Stimulated activated CD4-positive, alpha-beta T cell treated with anti-CD3 and anti-CD28 coated beads, Interleukin-12 subunit alpha, Interleukin-12 subunit beta, amount 100 ng/mL, for 48 hours (primary cell): ENCODE measurements at regions not wholly inside any gene's neighbourhood (a gene's known extent, or its start where the extent isn't known, plus 50 kb on each side); places are given as distances from the start of the nearest gene placed in this dataset.

Experiments
- DNase-seq, 3 donors: peaks; one replicate each; pipeline ENCODE4 v3.0.0-alpha.2; 2020; ENCODE audit warnings: low read depth in 2 of 3, low spot score in 1 of 3

DNA sequence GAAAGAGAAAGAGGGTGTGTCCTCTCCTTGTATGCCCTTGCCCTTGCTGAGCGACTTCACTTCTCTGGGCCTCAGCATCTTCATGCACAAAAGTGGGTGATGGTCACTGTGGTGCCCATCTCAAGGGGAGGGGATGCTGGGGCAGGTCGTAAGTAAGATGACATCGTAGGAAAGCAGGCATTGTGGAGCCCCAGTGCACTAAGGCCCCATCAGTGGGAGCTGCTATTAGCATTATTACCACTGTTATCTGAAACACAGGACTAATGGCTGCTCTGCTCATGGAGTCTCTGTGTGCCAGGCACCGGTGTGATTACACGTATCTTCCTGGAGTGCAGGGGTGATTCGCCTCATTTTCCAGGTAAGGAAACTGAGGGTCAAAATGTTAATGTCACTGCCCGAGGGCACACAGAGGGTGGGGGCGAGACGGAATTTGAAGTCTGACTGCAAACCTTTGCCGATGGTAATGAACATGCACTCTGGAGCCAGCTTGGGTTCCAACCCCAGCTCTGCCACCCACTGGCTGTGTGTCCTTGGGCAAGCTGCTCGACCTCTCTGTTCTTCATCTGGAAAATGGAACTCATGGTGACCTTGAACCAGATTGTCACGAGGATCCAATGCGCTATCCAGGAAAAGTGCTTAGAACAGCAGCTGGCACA, 63.2 kb upstream of the GSE1 start:
- no peak for DNase-seq

DNA sequence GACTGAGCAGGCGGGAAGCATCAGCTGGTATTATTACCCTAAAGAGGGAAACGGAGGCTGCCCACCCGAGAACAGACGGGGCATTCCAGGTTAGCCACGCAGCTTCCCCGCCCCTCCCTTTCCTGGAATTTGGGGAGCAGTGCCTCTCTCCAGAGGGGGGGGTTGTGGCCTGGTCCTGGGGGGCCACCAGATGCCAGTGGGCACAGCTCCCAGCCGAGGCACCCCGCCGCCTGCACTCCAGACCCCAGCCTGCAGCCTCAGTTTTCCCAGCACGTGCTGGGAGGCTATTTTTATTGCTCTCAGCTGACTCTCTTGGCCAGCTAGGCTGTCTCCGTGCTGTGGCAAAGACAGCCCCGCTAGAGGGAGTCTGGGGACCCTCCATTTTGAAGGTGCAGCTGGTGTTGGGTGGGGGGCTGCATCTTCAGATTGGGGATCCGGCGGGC, 62.7 kb upstream of the GSE1 start:
- DNase-seq, result no peak

DNA sequence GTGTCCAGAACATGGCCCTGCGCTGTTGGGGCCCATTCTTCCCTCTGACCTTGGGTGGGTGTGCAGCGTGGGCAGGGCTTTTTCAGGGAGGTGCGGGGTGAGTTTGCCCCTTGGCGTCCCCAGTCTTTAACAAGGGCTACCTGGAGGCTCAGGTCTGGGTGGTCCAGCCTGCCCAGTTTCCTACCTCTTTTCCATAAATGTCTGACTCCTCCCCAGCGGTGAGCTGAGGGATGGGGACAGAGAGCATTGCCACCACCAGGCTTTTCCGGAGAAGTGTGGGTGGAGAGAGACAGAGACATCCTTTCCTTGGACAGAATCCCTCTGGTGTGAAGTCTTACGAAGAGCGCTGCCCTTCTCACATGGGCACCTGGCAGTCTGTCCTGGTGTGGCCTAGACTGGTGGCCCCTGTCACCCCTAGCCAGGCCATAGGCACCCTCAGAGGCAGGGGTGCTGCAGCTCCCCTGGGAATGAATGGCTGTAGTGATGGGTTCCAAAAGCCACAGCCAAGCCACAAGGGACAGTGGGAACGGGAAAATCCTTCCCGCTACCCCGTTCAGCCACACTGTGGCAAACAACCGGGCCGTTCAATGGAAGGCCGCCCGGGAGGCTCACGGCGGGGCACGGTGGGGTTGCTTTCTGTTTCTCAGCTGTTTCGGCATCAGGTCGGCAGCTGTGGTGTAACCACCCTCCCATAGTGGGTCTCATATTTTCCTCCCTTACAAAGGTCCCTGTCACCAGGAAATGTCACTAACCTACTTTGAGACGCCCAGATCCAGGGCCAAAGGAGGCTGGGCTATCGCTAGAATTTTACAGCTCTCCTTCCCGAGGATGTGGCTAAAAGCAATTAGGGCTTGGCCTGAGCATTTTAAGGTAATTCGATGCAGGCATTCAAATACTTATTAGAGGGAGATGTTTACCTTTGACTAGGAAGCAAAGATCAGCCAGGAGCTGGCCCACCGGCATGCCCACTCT, 61.9 kb upstream of the GSE1 start:
- no peak for DNase-seq

DNA sequence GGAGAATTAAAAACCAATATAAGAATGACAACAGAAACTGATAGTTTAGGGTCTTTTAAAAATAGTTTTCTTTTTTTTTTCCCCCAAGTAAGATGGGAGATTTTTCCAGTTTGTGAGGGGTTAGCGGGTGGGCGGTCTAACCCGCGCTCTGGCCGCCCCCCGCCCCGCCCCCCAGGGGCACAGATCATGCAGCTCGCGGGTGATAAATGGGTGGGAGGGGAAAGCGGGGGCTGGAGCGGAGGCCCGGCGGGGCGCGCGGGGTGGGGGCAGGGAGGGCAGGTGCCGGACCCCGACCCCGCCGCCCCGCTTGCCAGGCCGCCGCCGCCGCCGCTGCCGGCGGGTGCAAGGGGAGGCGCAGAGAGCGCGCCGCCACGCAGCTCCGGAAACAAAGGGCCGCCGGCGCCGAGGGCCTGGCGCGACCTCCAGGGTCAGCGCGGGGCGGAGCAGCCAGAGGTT, 60.1 kb upstream of the GSE1 start:
- peak in 1 of 3 donors; percentile 15 for DNase-seq

DNA sequence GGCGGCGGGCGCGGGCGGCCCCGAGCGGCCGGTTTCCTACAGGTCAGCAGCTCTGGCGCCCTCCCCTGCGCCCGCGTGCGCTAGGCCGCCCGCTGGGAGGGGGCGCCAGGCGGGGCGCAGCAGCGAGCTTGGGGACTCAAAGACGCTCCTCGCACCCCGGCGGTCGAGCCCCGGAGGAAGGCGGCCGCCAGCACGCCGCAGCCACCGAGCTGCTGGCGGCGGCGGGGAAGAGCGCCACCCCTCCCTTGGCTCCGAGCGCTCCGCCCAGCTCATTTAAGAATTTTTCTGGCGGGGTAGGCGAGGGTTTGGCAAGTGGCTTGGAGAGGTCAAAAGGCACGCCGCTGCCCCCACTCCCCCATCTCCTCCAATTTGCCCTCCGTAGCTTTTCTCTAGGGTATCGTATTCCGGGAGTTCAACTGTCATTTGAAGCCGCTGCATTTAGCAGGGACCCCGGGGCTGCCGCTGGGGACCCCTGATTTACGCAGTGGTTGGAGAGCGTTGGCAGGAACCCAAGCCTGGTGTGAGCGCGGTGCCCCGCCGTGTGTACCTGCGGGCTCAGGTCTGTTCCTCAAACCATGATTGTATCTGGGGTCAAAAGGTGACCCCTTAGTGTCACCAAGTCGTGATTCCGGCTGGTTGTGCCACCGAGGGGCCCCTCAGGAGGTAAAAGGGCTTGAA, 59.5 kb upstream of the GSE1 start:
- DNase-seq, result peak in 2 of 3 donors; percentile 26 to 41

DNA sequence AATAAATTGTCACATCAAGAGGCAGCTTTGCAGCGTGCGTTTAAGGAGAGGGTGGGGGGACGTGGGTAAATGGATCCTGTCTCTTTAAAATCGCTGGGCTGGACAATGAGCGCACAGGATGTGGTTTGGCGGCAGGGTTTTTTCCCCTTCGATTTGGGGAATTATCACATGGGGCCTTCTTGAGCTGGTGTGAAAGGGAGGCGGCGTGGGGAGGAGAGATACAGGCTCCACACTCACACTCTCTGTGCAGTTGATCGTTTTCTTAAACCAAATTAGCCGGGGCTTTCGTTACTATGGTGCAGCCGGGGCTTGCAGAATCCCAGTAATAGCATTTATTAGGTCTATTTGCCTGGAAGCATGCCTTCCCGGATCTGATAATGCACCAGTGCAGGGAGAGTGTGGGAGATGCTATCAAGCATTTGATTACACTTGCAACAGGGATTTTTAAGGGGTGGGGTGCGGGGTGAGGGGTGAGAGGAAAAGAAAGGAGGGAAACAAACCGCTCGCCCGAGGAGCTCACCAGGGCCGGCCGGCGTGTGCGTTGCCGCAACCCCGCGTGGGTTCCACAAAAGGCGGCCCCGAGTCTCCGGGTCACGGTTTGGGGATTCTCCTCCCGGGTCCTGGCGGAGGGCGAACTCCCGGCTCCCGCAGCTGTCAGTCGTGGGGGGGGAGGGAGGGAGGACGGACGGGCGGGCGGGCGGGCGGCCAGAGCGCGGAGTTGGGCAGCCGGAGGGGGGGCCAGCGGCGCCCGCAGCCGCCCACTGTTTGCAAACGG, 58.8 kb upstream of the GSE1 start:
- peak; percentile 62 to 71 (median 62) for DNase-seq

DNA sequence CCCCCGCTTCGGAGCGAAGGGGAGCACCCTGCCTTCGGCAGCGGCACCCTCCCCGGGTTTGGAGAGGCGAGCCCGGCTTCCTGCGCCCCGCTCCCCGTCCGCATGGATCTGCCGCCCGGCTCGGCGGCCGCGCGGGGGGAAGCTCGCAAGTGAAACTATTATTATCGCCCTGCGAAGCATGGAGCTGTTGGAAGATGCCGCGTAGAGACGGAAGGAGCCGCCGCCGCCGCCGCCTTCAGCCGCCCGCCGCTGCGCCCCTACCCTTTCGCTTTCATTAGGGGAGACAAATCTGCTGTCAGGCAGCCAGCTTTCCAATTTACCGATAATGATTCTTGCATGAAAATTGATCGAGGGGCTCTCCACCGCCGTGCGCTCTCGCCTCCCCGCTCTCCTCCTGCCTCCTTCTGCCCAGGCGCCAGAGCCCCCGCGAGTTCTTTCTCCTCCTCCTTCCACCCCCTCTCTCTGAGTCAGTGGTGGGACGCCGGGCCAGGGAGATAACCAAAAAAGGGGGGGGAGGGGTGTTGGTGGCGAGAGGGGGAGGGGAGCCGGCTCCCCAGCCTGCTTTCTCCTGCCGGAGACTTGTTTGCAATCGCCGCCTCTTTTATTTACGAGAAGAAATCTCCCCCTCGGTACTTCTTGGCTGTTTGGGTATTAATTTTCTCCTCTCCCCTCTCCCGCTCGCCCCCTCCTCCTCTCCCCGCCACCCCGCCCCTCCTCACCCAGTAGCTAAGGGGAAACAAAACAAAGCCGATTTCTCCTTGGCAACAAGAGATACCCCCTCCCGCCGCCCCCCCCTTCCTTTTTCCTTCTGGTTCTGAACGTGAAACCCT, 58.0 kb upstream of the GSE1 start:
- DNase-seq, result peak; percentile 33 to 53 (median 40)

DNA sequence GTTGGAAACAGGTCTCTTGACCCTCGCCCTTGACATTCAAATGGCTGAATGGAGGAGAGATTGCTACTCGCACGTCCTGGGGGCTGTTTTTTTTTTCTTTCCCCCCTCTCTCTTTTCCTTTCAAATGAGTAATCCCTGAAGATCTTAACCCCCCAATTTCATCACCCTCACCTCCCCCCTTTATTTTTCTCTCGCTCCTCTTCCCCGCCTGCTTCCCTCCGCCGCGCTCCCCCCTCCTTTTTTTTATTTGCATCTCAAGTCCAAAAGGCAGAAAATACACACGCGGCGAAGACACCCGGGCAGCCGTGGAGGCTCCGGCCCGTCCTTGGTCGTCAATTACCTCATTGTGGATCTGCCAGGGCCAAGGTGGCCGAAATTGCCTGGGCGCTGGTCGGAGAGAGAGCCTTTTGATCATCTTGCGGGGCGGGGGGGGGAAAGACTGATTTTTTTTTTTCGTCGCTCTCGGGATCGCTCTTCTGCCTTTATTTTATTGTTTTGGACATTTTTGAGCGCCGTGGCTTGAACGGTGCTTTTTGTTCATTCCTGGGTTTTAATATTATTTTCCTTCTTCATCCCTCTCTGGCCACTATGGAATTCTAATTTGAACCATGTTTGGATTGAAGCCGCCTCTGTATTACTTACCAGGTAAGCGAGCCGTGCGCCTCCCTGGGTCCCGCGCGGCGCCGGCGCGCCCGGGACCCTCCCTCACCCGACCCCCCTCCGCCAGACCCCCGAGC, 57.2 kb upstream of the GSE1 start:
- no peak for DNase-seq

DNA sequence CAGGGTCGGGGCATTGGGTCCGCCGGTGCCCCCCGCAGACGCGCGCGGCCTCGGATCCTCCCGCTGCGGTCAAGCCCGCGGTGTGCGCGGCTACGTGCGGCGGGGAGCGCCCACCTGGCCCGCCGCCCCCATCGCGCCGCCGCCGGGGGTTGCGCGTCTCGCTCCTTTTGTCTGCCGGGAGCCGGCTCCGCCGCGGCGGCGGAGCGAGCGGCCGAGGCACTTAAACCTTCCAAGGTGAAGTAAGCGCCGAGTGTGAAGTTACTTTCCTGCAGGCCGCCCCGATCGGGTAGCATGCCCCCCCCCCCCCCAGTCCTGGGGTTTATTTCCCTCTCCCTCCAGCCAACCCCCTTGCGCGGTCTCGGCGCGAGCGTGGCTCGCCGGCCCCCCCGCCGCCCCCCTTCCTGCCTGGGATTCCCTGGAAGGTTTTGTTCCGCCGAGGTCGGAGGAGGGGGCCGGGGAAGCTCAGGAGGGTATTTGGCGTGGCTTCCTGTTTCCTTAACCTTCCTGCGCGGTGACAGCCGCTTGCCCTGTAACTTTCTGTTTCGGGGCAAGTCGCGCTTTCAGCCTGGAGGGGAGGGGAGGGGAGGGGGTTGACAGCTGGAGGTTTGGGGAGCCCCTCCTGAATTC, 56.6 kb upstream of the GSE1 start:
- DNase-seq, result peak; percentile 33 to 46 (median 42)

DNA sequence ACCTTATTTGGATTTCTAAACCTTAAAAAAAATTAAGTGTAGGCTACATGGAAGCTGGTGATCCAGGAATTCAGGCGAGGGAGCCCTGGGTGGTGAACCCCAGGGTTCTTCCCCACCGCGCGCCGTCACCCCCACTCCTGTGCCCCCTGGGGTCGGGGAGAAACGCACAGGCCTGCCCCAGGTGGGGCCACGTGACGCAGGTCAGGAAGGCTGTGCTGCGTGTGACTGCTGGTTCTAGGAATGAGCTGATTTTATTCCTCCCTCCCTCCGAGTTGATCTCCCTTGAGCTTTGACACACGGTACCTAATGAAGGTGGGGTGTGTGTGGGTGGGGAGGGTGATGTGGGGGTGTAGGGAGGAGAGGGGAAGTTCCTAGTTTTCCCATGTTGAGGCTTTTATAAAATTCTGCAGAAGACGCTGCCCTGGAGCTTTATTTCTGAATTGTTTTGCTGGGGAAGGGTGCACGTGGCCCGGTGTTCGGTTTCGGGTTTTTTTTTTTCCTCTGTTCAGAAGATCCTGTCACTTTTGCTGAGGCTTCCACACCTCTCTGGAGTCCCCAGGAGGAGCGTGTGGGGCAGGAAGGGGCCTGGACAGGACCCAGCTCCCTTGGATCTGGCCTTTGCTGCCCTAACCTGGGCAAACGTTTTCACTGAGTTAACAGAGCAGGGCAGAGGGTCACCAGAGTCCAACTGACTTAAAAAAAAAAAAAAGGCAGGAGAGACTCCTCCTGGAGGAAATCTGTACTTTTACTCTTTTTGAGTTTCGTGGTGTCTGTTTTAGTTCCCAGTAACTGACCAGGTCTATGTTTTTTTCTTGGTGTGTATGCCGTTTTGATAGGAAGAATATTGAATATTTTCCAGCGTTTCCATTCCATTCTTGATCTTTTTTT, 55.8 kb upstream of the GSE1 start:
- peak in 1 of 3 donors; percentile 26 for DNase-seq

DNA sequence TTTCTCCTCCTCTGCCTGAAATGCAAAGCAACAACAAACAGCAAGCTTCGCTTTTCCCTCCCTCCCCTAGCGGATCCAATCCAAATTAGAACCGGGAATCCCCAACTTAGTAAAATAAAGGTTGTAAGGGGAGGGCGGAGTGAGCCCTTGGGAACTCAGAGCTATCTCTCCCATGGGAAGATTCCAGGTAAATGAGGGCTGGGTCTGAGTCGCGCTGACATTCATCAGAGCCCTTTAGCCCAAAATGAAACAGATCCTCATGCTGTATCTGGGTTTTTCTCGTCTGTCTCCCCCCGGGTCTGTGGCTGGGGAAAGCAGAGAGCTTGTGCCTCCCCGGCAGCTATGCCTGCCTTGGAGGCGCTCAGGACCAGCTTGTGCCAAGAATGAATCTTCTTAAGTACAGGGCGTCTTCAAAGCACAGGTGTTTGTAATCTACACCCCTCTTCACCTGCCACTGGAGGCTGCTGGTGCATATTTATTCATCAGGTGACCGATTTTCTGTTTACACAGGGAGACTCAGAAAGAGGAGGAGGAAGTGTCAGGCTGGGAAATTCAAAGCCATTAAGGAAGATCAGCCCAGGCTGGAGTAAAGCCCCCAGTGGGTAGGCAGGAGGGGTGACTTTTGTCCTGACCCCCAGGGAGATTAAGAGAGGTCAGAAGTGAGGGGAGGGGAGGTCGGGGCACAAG, 55.0 kb upstream of the GSE1 start:
- no peak for DNase-seq

DNA sequence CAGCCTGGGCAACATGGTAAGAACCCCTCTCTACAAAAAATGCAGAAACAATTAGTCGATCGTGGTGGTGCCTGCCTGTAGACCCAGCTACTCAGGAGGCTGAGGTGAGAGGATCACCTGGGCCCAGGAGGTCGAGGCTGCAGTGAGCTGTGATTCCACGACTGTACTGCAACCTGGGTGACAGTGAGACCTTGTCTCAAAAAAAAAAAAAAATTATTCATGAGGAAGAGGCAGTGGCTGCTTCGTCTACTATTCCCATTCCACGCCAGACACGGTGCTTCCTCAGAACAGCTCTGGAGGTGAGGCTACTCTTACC, 52.2 kb upstream of the GSE1 start:
- DNase-seq, result no peak

DNA sequence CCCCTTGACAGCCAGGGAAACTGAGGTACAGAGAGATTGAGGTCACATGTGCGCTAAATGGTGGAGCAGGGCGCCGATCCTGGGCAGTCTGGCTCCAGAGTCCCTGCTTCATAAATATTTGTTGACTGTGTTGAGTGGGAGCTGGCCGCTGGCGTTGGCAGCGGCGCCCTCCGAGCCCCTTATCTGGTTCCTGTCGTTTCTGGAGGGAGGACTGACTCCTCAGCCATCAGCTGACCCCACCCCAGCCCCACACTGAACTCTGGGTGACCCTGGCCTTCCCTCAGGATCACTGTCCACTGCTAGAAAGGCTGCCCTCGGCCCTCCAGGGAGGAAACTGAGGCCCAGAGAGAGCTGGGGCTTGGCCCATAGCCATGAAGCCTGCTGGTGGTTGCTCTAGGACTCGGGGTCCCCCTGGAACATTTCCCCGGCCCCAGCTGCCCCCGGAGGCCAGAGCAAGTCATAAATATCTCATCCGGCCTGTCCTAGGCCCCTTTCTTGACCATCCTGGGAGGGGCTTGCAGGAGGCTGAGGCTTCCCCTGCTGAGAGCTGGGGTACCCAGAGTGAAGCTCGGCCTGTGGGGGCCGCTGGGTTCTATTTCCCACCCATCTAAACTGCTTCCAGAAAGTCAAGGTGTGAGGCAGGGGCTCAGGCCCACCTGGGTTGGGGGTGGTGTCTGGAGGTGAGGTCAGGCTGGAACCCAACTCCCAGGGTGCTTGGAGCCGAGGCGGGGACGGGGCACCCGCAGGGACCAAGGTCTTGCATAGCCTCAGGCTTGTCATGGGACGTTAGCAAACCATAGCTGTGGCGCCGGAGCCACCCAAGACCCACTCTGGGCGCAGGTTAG, 51.7 kb upstream of the GSE1 start:
- DNase-seq, result no peak

DNA sequence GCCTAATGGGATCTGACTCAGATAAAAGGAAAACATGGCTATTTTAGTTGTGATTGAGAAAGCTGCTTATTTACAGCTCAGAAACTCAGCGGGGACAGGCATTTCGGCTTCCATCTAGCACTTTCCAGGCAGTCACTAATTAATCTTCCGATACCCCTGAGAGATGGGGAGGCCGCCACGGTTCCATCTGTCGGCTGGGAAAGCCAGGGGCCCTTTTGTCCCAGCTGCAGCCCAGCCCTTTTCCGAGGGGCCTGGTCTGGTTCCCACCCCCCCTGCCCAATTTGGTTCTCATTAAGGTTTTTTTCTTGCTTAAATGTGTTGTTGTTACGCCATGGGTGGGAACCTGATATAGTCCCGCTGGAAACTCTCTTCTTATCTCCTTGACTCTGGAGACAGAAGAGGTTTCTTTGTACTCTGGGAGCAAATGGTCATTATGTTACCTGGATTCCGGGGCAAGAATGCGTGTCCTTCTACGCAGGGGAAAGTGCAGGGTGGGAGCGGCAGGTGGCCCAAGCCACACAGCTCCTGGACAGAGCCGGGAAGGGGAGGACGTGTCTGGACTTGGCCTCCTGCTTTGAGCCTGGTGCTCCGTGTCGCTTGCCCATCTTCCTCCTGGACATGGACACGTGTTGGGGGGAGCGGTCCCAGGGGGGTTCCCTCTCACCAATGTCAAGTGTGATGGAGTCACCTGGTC, 50.9 kb upstream of the GSE1 start:
- no peak for DNase-seq

DNA sequence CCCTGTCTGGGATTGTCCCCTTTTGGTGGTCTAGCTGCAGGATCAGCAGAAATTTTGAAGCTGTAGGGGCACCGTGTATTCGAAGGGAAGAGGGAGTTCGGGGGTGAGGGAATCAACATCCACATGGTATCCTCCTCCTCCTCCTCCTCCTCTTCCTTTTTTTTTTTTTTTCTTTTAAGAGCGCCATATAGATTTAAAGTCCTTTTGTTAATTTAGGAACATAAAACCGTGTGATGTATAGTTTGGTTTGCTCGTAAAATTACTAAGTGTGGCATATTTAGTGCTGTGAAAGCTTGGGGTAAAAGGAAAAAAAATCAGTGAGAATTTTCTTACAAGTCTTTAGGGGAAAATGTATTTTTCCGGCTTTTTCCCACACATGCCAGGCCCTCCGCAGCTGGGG, 50.1 kb upstream of the GSE1 start:
- DNase-seq, result no peak
